Bronchial epithelial cell (primary cell): ENCODE measurements at regions not wholly inside any gene's neighbourhood (a gene's known extent, or its start where the extent isn't known, plus 50 kb on each side); places are given as distances from the start of the nearest gene placed in this dataset.

Experiments used
- DNase-seq: peaks from one replicate; pipeline ENCODE4 v3.0.0-alpha.2; 2010; ENCODE audit warnings: low read depth
- FAIRE-seq: peaks from 2 replicates; lab custom pipeline; 2011; peaks lifted over from hg19 to GRCh38; lab: Jason Lieb, UNC
- H3K27me3 ChIP-seq: 2 replicates; pipeline ENCODE4 v1.5.1; 2011; ENCODE audit warnings: low read length; ENCODE audit not compliant: control insufficient read depth, insufficient read depth
- H3K36me3 ChIP-seq: 2 replicates; pipeline ENCODE4 v1.5.1; 2011; ENCODE audit warnings: low read length; ENCODE audit not compliant: control insufficient read depth, insufficient read depth
- H3K4me3 ChIP-seq: 2 replicates; pipeline ENCODE4 v1.5.1; 2011; ENCODE audit warnings: mild to moderate bottlenecking, low read depth, low read length, control low read depth
- TF ChIP-seq, protein P1 (sequence below): IDR thresholded peaks from 2 replicates; pipeline ENCODE4 v1.5.1; 2011; ENCODE audit warnings: mild to moderate bottlenecking, moderate library complexity, low read length, control low read depth, inconsistent platforms; ENCODE audit not compliant: insufficient read depth, severe bottlenecking

GRCh38 chr2:59296279-59296678, 1055.2 kb upstream of the FANCL start:
- no peak overlapping the region for H3K4me3 ChIP-seq
- DNase-seq (peak; percentile 42), FAIRE-seq (no peak)
- no peaks in the 10 kb centered on the region for H3K36me3 ChIP-seq
- H3K27me3 ChIP-seq, result no peaks in the 10 kb centered on the region
- TF ChIP-seq, protein P1, sequence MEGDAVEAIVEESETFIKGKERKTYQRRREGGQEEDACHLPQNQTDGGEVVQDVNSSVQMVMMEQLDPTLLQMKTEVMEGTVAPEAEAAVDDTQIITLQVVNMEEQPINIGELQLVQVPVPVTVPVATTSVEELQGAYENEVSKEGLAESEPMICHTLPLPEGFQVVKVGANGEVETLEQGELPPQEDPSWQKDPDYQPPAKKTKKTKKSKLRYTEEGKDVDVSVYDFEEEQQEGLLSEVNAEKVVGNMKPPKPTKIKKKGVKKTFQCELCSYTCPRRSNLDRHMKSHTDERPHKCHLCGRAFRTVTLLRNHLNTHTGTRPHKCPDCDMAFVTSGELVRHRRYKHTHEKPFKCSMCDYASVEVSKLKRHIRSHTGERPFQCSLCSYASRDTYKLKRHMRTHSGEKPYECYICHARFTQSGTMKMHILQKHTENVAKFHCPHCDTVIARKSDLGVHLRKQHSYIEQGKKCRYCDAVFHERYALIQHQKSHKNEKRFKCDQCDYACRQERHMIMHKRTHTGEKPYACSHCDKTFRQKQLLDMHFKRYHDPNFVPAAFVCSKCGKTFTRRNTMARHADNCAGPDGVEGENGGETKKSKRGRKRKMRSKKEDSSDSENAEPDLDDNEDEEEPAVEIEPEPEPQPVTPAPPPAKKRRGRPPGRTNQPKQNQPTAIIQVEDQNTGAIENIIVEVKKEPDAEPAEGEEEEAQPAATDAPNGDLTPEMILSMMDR, result no peak

DNA sequence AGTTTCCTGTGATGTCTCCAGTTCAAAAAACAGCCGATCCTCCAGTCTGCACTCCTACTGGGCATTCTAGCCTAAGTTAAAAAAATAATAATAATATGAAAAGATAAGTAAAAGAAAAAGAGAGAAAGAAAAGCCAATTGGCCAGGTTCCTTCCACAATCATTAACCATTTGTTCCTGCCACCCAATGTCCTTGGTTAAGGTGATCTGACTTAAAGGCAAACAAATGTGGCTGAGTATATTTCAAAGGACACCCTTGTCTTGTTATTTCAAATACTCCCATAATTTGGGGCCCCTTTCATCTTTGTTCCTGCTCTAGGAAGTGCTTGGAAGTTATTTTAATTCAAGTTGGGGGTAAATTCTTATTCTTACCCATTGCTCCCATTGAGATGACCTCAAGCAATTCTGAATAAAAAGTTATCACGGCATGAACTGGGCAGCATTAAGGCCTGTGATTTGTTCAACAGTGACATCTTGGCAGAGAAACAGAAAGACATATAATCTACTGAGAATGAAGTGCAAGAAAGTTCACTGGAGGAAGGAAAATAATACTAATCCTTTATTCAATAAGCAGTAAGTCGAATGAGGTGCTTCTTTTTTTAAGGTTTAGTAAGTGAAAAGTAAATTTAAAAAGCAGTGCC, 1054.5 kb upstream of the FANCL start:
- no peak for DNase-seq
- no peaks in the 10 kb centered on the region for H3K36me3 ChIP-seq
- no peaks in the 10 kb centered on the region for H3K27me3 ChIP-seq
- no peak overlapping the region for H3K4me3 ChIP-seq
- no peak for FAIRE-seq
- TF ChIP-seq, protein P1, result no peak

DNA sequence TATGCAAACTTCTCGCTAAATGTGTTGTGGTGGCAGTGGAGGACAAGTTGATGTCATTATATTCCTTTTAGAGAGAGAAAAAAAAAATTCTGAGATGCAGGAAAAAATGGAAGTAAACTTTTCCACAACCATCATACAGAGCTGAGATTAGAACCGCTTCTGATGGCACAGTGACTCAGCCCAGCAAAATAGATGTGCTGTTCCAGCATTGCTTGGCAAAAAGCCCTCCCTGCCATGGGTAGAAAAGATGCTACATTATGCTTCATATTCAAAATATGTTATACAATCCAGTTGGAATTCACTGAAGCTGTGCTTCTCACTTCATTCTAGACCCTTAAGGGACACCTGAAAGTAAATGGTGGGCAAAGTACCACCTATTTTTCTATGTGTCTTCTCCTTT, 1047.6 kb upstream of the FANCL start:
- FAIRE-seq, result no peak
- Histone ChIP-seq H3K27me3 (no peaks in the 10 kb centered on the region), H3K4me3 (no peak overlapping the region), H3K36me3 (no peaks in the 10 kb centered on the region)
- TF ChIP-seq, protein P1, result no peak
- no peak for DNase-seq

- DNase-seq (no peak), FAIRE-seq (no peak)
- Histone ChIP-seq H3K4me3 (no peak overlapping the region), H3K27me3 (no peaks in the 10 kb centered on the region), H3K36me3 (no peaks in the 10 kb centered on the region)
- TF ChIP-seq, protein P1, result no peak
These were observed 1041.4 kb upstream of the FANCL start for GRCh38 chr2:59282374-59283057.

GRCh38 chr2:59277671-59278070, 1036.5 kb upstream of the FANCL start:
- FAIRE-seq (no peak), DNase-seq (peak; percentile 69)
- TF ChIP-seq, protein P1, result no peak
- no peaks in the 10 kb centered on the region for H3K36me3 ChIP-seq
- H3K4me3 ChIP-seq, result no peak overlapping the region
- no peaks in the 10 kb centered on the region for H3K27me3 ChIP-seq
